ENCODE measurements at regions not wholly inside any gene's neighbourhood (a gene's known extent, or its start where the extent isn't known, plus 50 kb on each side); places are given as distances from the start of the nearest gene placed in this dataset.
A peak's percentile ranks its signal among the peaks of the same experiment; 100 is the strongest.
"Not testable (repeated sequence)": the region's sequence is repeated elsewhere in the genome, so short reads cannot be mapped to it uniquely, and the experiment has no call there.

DNA sequence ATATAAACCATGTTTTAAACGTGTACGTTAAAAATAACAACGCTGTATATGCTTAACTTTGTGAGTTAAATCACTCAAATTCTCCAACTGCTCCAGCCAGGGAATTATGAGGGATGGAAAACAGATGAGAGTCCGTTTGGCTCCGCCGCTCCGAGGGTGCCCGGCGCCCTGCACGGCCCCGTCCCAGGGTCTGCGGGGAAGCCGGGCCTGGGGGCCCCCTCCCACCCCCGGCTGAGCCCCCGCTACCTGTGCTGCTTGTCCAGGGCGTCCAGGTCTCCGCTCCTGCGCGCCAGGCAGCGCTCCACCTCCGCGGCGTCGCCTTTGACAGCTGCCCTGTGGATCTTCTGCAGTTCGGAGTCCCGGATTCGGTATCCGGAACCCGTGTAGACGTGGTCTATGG lies 415.5 kb downstream of the FOXD4L4 start:
- not testable (repeated sequence) for DNase-seq

DNA sequence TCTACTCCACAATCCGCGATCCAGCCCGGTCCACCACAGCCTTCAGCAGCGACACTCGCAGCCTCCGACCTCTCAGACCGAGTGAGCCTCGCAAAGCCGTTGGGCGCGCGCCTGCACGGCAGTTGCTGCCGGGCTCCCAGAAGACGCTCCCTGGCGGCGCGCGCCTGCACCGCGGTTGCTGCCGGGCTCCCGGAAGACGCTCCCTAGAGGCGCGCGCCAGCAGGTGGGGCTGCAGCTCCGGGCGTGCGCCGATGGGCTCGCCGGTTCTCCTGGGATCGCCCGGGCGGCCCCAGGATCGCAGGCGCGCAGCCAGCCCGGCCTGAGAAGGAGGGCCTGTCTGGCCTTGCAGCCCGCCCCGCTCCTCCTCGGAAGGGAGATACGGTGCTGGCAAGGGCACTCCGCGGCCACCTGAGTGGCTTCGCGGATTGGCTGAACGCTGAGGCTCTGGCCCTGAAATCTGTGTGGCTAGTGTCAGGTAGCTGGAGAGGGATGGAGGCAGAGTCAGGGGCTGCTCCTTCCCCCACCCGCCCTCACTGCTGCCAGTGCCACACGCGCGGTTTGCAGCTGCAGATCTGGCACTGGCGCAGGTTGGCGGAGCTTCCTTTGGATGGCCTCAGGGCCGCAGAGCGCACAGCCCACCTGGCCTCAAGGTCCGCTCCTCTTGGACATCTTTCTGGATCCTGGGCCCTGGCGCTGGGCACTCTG lies 416.2 kb downstream of the FOXD4L4 start:
- DNase-seq = peak; percentile 69

- peak; percentile 49 for DNase-seq
Measured at GRCh38 chr9:66153971-66154691, 417.2 kb downstream of the FOXD4L4 start.

DNA sequence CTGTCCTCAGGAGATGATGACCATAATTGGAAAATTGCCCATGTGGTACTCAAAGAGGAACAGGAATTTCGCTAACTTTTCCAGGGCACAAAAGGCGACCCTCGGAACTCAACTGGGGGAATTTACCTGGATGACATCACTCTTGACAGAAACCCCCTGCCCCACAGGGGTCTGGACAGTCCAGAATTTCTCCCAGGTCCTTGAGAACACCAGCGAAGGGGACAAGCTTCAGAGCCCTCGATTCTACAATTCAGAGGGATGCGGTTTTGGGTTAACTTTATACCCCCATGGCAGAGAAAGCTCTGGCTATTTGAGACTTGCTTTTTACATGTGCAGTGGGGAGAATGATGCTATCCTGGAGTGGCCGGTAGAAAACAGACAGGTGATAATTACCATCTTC lies 445.4 kb downstream of the FOXD4L4 start:
- DNase-seq = not testable (repeated sequence)

DNA sequence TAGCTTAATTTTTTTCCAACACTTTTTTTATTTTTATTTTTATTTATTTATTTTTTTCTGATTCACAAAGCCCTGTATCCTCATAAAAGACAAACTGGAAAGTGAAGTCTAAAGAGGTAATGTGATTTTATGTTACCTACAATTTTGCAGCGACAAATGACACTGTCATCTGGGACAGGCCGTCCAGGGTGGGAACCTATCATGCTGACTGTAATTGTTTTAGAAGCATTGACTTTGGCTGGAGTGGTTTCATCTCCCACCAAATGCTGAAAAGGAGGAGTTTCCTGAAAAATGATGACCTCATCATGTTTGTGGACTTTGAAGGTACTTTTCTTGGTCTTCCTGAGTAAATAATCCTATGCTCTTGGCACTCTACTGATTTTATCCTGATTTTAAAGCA lies 446.7 kb downstream of the FOXD4L4 start:
- not testable (repeated sequence) for DNase-seq

DNA sequence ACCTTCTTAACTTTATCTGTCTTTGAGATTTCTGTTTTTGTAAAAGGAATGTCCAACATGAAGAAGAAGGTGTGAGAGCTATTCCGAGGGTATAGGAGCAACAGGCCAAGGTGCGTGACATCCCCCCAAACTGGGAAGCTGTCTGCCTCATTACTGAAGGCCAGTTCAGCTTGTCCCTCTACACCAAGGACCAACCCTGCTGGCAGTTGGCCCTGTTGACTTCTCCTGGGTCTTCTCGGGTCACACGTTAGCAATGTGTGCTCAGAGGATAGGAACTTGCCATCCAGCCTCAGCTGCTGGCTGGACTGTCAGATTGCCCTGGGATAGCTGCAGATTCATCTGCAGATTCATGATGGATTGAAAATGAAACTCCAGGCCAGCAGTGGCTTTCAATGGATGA lies 460.3 kb downstream of the FOXD4L4 start:
- not testable (repeated sequence) for DNase-seq

DNA sequence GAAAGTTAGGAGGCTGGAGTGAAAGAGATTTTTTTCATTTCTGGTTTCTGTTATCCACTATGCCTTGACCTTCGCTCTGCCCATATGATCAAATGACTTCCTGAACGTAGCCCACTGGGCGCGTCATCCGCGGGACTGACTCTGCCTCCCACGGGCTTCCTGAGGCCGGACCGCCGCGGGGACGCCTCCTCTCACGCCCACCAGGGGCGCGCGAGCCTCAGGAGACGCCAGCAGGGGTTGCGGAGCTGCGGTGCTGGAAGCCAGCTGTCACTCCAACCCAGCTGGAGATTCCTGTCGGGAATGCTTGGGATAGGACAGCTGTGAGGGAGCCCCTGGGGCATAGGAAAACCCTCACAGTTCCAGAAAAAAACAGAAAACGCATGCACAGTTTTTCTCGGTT lies 461.5 kb downstream of the FOXD4L4 start:
- DNase-seq = not testable (repeated sequence)

GRCh38 chr9:66206617-66207016 lies 469.7 kb downstream of the FOXD4L4 start:
- not testable (repeated sequence) for DNase-seq

GRCh38 chr9:66207914-66208313 lies 471.0 kb downstream of the FOXD4L4 start:
- DNase-seq = not testable (repeated sequence)

GRCh38 chr9:66244763-66245162 lies 507.8 kb downstream of the FOXD4L4 start:
- not testable (repeated sequence) for DNase-seq

GRCh38 chr9:66245481-66245880 lies 508.5 kb downstream of the FOXD4L4 start:
- not testable (repeated sequence) for DNase-seq

- not testable (repeated sequence) for DNase-seq
Measured at GRCh38 chr9:66257581-66257980, 520.6 kb downstream of the FOXD4L4 start.

DNA sequence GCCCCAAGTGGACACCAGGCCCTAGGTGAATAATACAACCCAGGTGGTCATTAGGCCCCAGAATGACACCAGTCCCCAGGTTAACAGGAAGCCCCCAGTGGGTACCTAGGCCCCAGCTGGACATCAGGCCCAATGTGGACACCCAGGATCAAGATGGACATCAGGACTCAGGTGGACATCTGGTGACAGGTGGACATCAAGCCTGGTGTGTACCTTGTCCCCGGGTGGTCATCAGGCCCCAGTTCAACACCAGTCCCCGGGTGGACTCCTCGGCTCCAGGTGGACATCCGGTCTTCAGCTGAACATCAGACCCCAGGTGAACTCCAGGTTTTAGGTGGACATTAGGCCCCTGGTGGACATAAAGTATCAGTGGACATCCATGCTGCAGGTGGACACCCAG lies 524.6 kb downstream of the FOXD4L4 start:
- DNase-seq = not testable (repeated sequence)

- DNase-seq = not testable (repeated sequence)
Measured at GRCh38 chr9:66263621-66264020, 526.7 kb downstream of the FOXD4L4 start.

DNA sequence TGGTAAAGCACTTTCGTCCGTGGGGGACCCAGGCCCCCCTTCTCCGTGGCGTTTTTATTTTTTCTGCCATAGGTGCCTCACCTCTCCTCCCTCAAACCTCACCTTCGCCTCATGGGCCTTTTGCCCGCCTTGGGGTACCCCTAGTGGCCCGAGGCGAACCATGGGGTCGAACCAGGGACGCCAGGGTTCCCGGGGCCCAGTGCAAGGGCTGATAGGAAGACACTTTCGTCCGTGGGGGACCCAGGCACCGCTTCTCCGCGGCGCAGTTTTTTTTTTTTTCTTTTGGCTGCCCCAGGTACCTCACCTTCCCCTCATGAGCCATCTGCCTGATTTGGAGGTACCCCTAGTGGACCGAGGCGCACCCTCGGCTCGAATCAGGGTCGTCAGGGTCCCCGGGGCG lies 527.8 kb downstream of the FOXD4L4 start:
- not testable (repeated sequence) for DNase-seq

DNA sequence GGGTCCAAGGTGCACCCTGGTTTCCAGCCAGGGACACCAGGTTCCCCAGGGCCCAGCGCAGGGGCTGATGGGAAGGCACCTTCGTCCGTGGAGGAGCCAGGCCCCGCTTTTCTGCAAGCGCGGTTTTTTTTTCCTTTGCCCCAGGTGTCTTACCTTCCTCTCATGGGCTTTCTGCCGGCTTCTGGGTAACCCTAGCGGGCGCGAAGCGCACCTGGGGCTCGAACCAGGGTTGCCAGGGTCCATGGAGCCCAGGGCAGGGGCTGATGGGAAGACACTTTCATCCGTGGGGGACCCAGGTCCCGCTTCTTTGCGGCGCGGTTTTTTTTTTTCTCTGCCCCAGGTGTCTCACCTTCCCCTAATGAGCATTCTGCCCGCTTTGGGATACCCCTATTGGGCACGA lies 529.3 kb downstream of the FOXD4L4 start:
- DNase-seq = not testable (repeated sequence)

- DNase-seq = peak; percentile 20
Measured at GRCh38 chr9:66266856-66267430, 530.0 kb downstream of the FOXD4L4 start.

DNA sequence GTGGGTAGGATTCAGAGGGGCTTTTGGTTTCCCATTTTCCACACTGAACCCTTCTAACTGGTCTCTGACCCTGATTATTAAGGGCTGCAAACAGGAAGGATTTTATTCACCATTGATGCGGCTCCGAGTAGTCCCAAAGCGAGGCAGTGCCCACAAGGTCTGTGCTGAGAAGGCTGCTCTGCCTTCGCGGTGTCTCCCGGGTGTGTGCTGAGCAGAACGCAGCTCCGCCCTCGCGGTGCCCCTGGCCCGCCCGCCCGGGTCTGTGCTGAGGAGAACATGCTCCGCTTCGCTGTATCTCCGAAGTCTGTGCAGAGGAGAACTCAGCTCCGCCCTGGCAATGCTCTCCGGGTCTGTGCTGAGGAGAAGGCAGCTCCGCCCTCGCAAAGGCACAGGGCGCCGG lies 530.7 kb downstream of the FOXD4L4 start:
- peak; percentile 55 for DNase-seq

DNA sequence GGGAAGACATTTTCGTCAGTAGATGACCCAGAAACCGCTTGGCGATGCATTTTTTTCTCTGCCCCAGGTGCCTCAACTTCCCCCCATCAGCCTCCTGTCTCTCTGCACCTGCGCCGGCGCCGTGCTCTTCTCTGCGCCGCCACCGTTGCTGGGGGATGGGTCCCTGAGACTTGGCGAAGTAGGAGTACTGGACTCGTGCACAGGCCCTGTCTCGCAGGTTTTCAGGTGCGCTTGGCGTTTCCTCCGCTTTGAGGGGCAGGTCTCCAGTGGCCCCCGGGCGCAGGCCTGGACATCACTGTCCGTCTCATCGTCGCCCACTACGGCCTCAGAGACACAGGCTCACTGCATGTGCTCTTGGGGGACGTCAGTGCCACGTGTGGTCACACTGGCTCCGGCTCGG lies 532.1 kb downstream of the FOXD4L4 start:
- DNase-seq = peak; percentile 48

DNA sequence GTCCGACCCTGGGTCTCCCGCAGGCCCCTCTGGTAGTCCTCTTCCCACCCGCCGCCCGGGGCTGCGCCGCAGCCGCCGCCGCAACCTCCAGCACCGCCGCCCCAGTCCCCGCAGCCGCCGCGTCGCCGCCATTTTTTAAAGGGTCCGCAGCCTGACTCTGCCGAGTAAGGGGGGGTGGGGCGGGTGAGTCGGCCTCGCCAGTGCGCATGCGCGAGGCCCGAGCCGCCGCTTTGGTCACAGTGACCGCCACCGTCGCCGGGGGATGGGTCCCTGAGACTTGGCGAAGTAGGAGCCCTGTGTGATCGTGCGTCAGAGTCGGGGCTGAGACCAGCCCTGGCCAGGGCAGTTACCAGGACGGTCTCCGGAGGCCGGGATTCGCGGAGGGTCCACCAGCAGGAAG lies 532.8 kb downstream of the FOXD4L4 start:
- DNase-seq = peak; percentile 86

GRCh38 chr9:66278809-66279208 lies 541.9 kb downstream of the FOXD4L4 start:
- DNase-seq = not testable (repeated sequence)

Data from activated CD8-positive, alpha-beta memory T cell treated with anti-CD3 and anti-CD28 coated beads, Interleukin-2, amount 50 U/mL, for 48 hours (primary cell).